A549 (cell line): ENCODE measurements at regions not wholly inside any gene's neighbourhood (a gene's known extent, or its start where the extent isn't known, plus 50 kb on each side); places are given as distances from the start of the nearest gene placed in this dataset.

ENCODE experiments used
- ATAC-seq, 2 experiments: fragments of 200-7000 bp in 1 of 2; fragments of >200 bp in 1 of 2; cut with Nextera tagmentation in 1 of 2; cut with Tn5 transposase in 1 of 2; 3 replicates each; pipeline versions ENCODE4 v1.8.0 to v1.9.1; 2018 to 2020; ENCODE audit warnings: mild to moderate bottlenecking in 1 of 2, moderate library complexity in 1 of 2
- CTCF ChIA-PET: fragments of 300-600 bp; sonication (Branson Sonifier 250); formaldehyde crosslinking; extraction: SDS; loops from one replicate; lab custom pipeline; 2021; ENCODE audit warnings: antibody characterized with exemption, inconsistent platforms; lab: Yijun Ruan, JAX
- POLR2A ChIA-PET: fragments of 350-600 bp; formaldehyde crosslinking; extraction: SDS; loops from one replicate; lab custom pipeline; 2021; ENCODE audit warnings: antibody characterized with exemption, inconsistent platforms; lab: Yijun Ruan, JAX
- DNase-seq, 2 experiments: peaks; one replicate each; pipeline versions ENCODE4 v3.0.0 to v3.0.0-alpha.2; 2011 to 2016; ENCODE audit warnings: low read depth in 1 of 2, low spot score in 1 of 2
- FAIRE-seq: peaks from 2 replicates; lab custom pipeline; 2011; peaks lifted over from hg19 to GRCh38; lab: Jason Lieb, UNC
- H3K27ac ChIP-seq, 2 experiments: fragments of >200 bp; sonication (Bioruptor Twin); formaldehyde crosslinking; 3 replicates each; pipeline ENCODE4 v1.5.1; 2016 to 2017
- H3K4me1 ChIP-seq: fragments of >200 bp; sonication (Bioruptor Twin); formaldehyde crosslinking; 3 replicates; pipeline ENCODE4 v1.6.1; 2016
- H3K4me2 ChIP-seq: fragments of >200 bp; sonication (Bioruptor Twin); formaldehyde crosslinking; 3 replicates; pipeline ENCODE4 v1.6.1; 2016
- H3K4me3 ChIP-seq: fragments of >200 bp; sonication (Bioruptor Twin); formaldehyde crosslinking; 3 replicates; pipeline ENCODE4 v1.5.1; 2016
- H3K9me3 ChIP-seq: fragments of >200 bp; sonication (Bioruptor Twin); formaldehyde crosslinking; 3 replicates; pipeline ENCODE4 v1.6.1; 2016
- CHD2 ChIP-seq: fragments of 150-350 bp; IDR thresholded peaks from 2 replicates; pipeline ENCODE4 v1.6.1; 2014; ENCODE audit warnings: low read length; ENCODE audit not compliant: partially characterized antibody
- EHMT2 ChIP-seq: fragments of 200-600 bp; sonication (generic); IDR thresholded peaks from 2 replicates; pipeline ENCODE4 v1.6.1; 2016; ENCODE audit warnings: antibody characterized with exemption, low read depth, mild to moderate bottlenecking, moderate library complexity
- EP300 ChIP-seq, 2 experiments: fragments of >200 bp; sonication (Bioruptor Twin); formaldehyde crosslinking; IDR thresholded peaks; 2 replicates in 1 of 2; 3 replicates in 1 of 2; pipeline ENCODE4 v1.6.1; 2016 to 2017
- FOSB ChIP-seq: fragments of 250-450 bp; sonication (Bioruptor Pico); IDR thresholded peaks from 2 replicates; pipeline ENCODE4 v1.5.0; 2020; ENCODE audit warnings: mild to moderate bottlenecking, moderate library complexity
- HOXA7 ChIP-seq: fragments of 250-450 bp; sonication (Bioruptor Pico); IDR thresholded peaks from 2 replicates; pipeline ENCODE4 v1.5.0; 2020; ENCODE audit warnings: mild to moderate bottlenecking, moderate library complexity
- HOXB13 ChIP-seq: fragments of 250-450 bp; sonication (Bioruptor Pico); IDR thresholded peaks from 2 replicates; pipeline ENCODE4 v1.5.0; 2020; ENCODE audit warnings: low read depth, mild to moderate bottlenecking, moderate library complexity
- HOXB5 ChIP-seq: fragments of 250-450 bp; sonication (Bioruptor Pico); IDR thresholded peaks from 2 replicates; pipeline ENCODE4 v1.5.0; 2020; ENCODE audit warnings: mild to moderate bottlenecking, moderate library complexity
- MAZ ChIP-seq: fragments of 150-350 bp; IDR thresholded peaks from 2 replicates; pipeline ENCODE4 v1.6.1; 2014; ENCODE audit warnings: antibody characterized with exemption, low read depth, low read length, borderline replicate concordance
- MYC ChIP-seq: IDR thresholded peaks from 2 replicates; pipeline ENCODE4 v1.6.1; 2012; ENCODE audit warnings: mild to moderate bottlenecking, inconsistent platforms, low read length, improper control_type of control experiment, borderline replicate concordance
- PBX3 ChIP-seq: IDR thresholded peaks from 2 replicates; pipeline ENCODE4 v1.6.1; 2012
- POLR2AphosphoS2 ChIP-seq: conservative IDR thresholded peaks from 2 replicates; pipeline ENCODE4 v1.6.1; 2012; ENCODE audit warnings: low read length, improper control_type of control experiment, inconsistent platforms
- RAD21 ChIP-seq, 2 experiments: fragments of >200 bp in 1 of 2; sonication (Bioruptor Twin) in 1 of 2; formaldehyde crosslinking in 1 of 2; IDR thresholded peaks in 1 of 2; conservative IDR thresholded peaks in 1 of 2; 2 replicates in 1 of 2; 3 replicates in 1 of 2; pipeline ENCODE4 v1.6.1; 2012 to 2018; ENCODE audit warnings: inconsistent platforms in 1 of 2
- SMC3 ChIP-seq: fragments of >200 bp; sonication (Bioruptor Twin); formaldehyde crosslinking; IDR thresholded peaks from 3 replicates; pipeline ENCODE4 v1.6.1; 2018; ENCODE audit warnings: inconsistent platforms
- SREBF2 ChIP-seq: fragments of 450-650 bp; IDR thresholded peaks from 2 replicates; pipeline ENCODE4 v1.6.1; 2014; ENCODE audit warnings: mild to moderate bottlenecking, moderate library complexity
- TFCP2L1 ChIP-seq: fragments of 250-450 bp; sonication (Bioruptor Pico); IDR thresholded peaks from 2 replicates; pipeline ENCODE4 v1.5.0; 2021; ENCODE audit warnings: mild to moderate bottlenecking
- TP53 ChIP-seq: fragments of 250-450 bp; sonication (Bioruptor Pico); IDR thresholded peaks from 2 replicates; pipeline ENCODE4 v1.5.0; 2021; ENCODE audit warnings: mild to moderate bottlenecking, moderate library complexity
- USF2 ChIP-seq: fragments of 450-650 bp; IDR thresholded peaks from 2 replicates; pipeline ENCODE4 v1.6.1; 2014; ENCODE audit warnings: antibody characterized with exemption
- ZC3H11A ChIP-seq: fragments of 450-650 bp; IDR thresholded peaks from 2 replicates; pipeline ENCODE4 v1.6.1; 2014; ENCODE audit warnings: antibody characterized with exemption, mild to moderate bottlenecking
- ZFP36 ChIP-seq: fragments of 450-650 bp; IDR thresholded peaks from 2 replicates; pipeline ENCODE4 v1.6.1; 2014; ENCODE audit warnings: borderline replicate concordance; ENCODE audit not compliant: partially characterized antibody
- ZSCAN20 ChIP-seq: fragments of 250-450 bp; sonication (Bioruptor Pico); IDR thresholded peaks from 2 replicates; pipeline ENCODE4 v1.8.0; 2022; ENCODE audit warnings: mild to moderate bottlenecking, moderate library complexity
- WGBS: methylation state at CpG from one replicate; pipeline ENCODE4 v1.1.6; 2017; ENCODE audit errors: missing lambda C conversion rate; 5-methylcytosine and 5-hydroxymethylcytosine counted together
- TF ChIP-seq, protein P1 (sequence below): fragments of 250-450 bp; sonication (Bioruptor Pico); IDR thresholded peaks from 2 replicates; pipeline ENCODE4 v1.5.0; 2021; ENCODE audit warnings: mild to moderate bottlenecking, moderate library complexity, borderline replicate concordance
- TF ChIP-seq, protein P2 (sequence below): IDR thresholded peaks from 2 replicates; pipeline ENCODE4 v1.6.1; 2012
- TF ChIP-seq, protein P3 (sequence below): IDR thresholded peaks from 2 replicates; pipeline ENCODE4 v1.6.1; 2012; ENCODE audit warnings: low read depth, borderline replicate concordance

DNA sequence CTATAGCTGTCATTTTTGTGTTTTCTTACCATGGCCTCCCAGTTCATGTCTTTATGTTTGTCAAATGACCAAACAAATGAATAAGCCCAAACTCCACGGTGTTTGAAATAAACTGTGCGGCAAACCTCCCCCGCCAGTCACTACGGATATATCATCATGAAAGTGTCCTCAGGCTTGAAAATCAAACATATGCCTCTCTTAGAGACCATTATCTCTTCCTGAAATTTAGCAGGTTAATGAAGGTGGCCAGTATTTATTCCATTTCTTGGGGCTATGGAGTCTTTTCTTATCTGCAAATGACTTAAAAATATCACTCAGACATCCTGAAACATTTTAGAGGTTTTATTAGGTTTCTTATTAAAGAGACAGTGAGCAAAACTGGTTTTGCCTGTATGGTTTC lies 610.3 kb upstream of the CDH5 start:
- no peaks in the 10 kb centered on the region for H3K4me1 ChIP-seq
- POLR2A ChIA-PET: no interaction called here
- no peaks in the 10 kb centered on the region for H3K9me3 ChIP-seq
- DNase-seq: no peak
- H3K4me2 ChIP-seq: no peak overlapping the region
- WGBS: 45% methylated on average over 4 of the region's 4 CpGs
- no peak overlapping the region for H3K4me3 ChIP-seq
- no peak for FAIRE-seq
- no peak for ATAC-seq
- CTCF ChIA-PET: no interaction called here
- H3K27ac ChIP-seq: no peak overlapping the region
- no peak for TF ChIP-seq ZFP36
- TF ChIP-seq, protein P1, sequence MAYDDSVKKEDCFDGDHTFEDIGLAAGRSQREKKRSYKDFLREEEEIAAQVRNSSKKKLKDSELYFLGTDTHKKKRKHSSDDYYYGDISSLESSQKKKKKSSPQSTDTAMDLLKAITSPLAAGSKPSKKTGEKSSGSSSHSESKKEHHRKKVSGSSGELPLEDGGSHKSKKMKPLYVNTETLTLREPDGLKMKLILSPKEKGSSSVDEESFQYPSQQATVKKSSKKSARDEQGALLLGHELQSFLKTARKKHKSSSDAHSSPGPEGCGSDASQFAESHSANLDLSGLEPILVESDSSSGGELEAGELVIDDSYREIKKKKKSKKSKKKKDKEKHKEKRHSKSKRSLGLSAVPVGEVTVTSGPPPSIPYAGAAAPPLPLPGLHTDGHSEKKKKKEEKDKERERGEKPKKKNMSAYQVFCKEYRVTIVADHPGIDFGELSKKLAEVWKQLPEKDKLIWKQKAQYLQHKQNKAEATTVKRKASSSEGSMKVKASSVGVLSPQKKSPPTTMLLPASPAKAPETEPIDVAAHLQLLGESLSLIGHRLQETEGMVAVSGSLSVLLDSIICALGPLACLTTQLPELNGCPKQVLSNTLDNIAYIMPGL (CRISPR knock-in tag): no peak
- no peak for TF ChIP-seq TFCP2L1 (CRISPR knock-in tag)
- TF ChIP-seq EHMT2: no peak
- TF ChIP-seq MYC: no peak
- no peak for TF ChIP-seq SMC3

DNA sequence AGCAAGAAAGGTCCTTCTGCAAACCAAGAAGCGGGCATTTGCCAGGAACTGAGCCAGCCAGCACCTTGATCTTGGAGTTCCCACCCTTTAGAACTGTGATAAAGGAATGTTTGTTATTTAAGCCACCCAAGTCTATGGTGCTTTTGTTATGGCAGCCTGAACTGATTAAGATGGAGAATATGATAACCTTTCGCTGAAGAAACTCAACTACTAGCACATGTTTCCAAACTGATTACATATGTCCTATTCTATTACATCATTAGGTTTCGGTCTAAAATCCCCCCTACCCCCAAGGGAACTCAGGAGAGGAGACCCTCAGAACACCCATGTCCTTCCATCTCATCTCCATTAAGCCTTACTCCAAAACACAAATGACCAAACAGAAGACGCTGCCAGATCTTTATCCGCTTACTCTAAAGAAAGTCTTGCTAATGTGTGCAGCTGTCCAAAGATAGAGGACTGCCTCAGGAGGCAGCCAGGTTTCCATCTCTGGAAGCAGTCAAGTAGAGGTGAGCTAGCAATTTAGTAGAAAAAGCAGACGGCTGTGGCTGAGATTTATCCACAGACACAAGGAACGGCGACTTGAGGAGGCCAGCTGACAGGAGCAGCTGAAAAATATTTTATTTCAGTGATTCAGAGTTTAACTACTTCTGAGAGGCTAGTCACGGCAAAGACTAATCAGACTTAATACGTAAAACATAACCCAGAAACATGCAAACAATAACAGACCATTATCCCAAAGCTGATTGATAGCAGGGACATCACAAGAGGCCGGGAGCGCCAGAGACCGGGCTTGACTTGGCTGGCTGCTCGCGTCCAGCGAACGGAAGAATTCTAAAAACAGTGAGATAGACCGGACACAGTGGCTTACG lies 611.4 kb upstream of the CDH5 start:
- H3K27ac ChIP-seq: no peak overlapping the region
- DNase-seq: no peak
- H3K4me3 ChIP-seq: no peak overlapping the region
- ATAC-seq: no peak
- H3K4me1 ChIP-seq: no peaks in the 10 kb centered on the region
- TF ChIP-seq ZC3H11A: no peak
- TF ChIP-seq, protein P2, sequence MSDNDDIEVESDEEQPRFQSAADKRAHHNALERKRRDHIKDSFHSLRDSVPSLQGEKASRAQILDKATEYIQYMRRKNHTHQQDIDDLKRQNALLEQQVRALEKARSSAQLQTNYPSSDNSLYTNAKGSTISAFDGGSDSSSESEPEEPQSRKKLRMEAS: no peak
- no peak for TF ChIP-seq TP53 (CRISPR knock-in tag)
- TF ChIP-seq EP300 (IDR thresholded peaks at IDR 0.05): no peak
- TF ChIP-seq, protein P1 (CRISPR knock-in tag): no peak
- no peak for TF ChIP-seq HOXA7 (CRISPR knock-in tag)
- TF ChIP-seq, protein P3, sequence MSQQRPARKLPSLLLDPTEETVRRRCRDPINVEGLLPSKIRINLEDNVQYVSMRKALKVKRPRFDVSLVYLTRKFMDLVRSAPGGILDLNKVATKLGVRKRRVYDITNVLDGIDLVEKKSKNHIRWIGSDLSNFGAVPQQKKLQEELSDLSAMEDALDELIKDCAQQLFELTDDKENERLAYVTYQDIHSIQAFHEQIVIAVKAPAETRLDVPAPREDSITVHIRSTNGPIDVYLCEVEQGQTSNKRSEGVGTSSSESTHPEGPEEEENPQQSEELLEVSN: no peak
- TF ChIP-seq SREBF2: no peak
- no peak for TF ChIP-seq MAZ
- no peak for TF ChIP-seq SMC3
- no peak for TF ChIP-seq RAD21 (conservative IDR thresholded peaks at IDR 0.05 in 1 of 2, IDR thresholded peaks at IDR 0.05 in 1 of 2)
- no peak for TF ChIP-seq HOXB5 (CRISPR knock-in tag)
- no peak for TF ChIP-seq HOXB13 (CRISPR knock-in tag)
- TF ChIP-seq MYC: no peak
- TF ChIP-seq PBX3: no peak
- no peak for TF ChIP-seq FOSB (CRISPR knock-in tag)
- TF ChIP-seq CHD2: no peak
- TF ChIP-seq USF2: no peak
- no peak for TF ChIP-seq ZSCAN20
- no peak for TF ChIP-seq POLR2AphosphoS2
- TF ChIP-seq, all 56 proteins: peak for 0
- CTCF ChIA-PET: no interaction called here
- POLR2A ChIA-PET: no interaction called here
- no peak for FAIRE-seq
- no peak overlapping the region for H3K4me2 ChIP-seq
- 57% methylated on average over 19 of the region's 19 CpGs for WGBS
- no peaks in the 10 kb centered on the region for H3K9me3 ChIP-seq
